Cerebellar cortex (tissue), 1 donor: ENCODE measurements at regions not wholly inside any gene's neighbourhood (a gene's known extent, or its start where the extent isn't known, plus 50 kb on each side); places are given as distances from the start of the nearest gene placed in this dataset.

Experiments used
- DNase-seq: peaks from one replicate; pipeline ENCODE4 v3.0.0-alpha.2; 2015; ENCODE audit warnings: low spot score

GRCh38 chr16:5377280-5377898 is 279.8 kb upstream of the EEF2KMT start:
- no peak for DNase-seq

- DNase-seq: no peak
Measured at GRCh38 chr16:5374184-5374583, 276.6 kb upstream of the EEF2KMT start.

- no peak for DNase-seq
Measured at GRCh38 chr16:5367951-5368350, 270.4 kb upstream of the EEF2KMT start.

GRCh38 chr16:5366126-5366525 is 268.5 kb upstream of the EEF2KMT start:
- DNase-seq: no peak

GRCh38 chr16:5364186-5364585 is 266.6 kb upstream of the EEF2KMT start:
- no peak for DNase-seq

- DNase-seq: no peak
Measured at GRCh38 chr16:5361322-5361721, 263.7 kb upstream of the EEF2KMT start.

GRCh38 chr16:5354645-5355044 is 257.1 kb upstream of the EEF2KMT start:
- no peak for DNase-seq

- DNase-seq: no peak
Measured at GRCh38 chr16:5349670-5350517, 252.3 kb upstream of the EEF2KMT start.

- no peak for DNase-seq
Measured at GRCh38 chr16:5349101-5349500, 251.5 kb upstream of the EEF2KMT start.

GRCh38 chr16:5347561-5347960 is 250.0 kb upstream of the EEF2KMT start:
- DNase-seq: no peak

GRCh38 chr16:5336941-5337340 is 239.3 kb upstream of the EEF2KMT start:
- no peak for DNase-seq

- no peak for DNase-seq
Measured at GRCh38 chr16:5333991-5334390, 236.4 kb upstream of the EEF2KMT start.

- no peak for DNase-seq
Measured at GRCh38 chr16:5333126-5333525, 235.5 kb upstream of the EEF2KMT start.

- no peak for DNase-seq
Measured at GRCh38 chr16:5330058-5330457, 232.5 kb upstream of the EEF2KMT start.

- DNase-seq: no peak
Measured at GRCh38 chr16:5328546-5328945, 231.0 kb upstream of the EEF2KMT start.

GRCh38 chr16:5326395-5326794 is 228.8 kb upstream of the EEF2KMT start:
- DNase-seq: no peak

- DNase-seq: no peak
Measured at GRCh38 chr16:5325932-5326331, 228.3 kb upstream of the EEF2KMT start.

GRCh38 chr16:5323284-5324141 is 225.9 kb upstream of the EEF2KMT start:
- no peak for DNase-seq

- no peak for DNase-seq
Measured at GRCh38 chr16:5321930-5322329, 224.3 kb upstream of the EEF2KMT start.

- DNase-seq: no peak
Measured at GRCh38 chr16:5319799-5320198, 222.2 kb upstream of the EEF2KMT start.

- no peak for DNase-seq
Measured at GRCh38 chr16:5315914-5316313, 218.3 kb upstream of the EEF2KMT start.

GRCh38 chr16:5314377-5314776 is 216.8 kb upstream of the EEF2KMT start:
- DNase-seq: no peak
